WERI-Rb-1 (cell line): ENCODE measurements at regions not wholly inside any gene's neighbourhood (a gene's known extent, or its start where the extent isn't known, plus 50 kb on each side); places are given as distances from the start of the nearest gene placed in this dataset.

Experiments
- DNase-seq: peaks from one replicate; pipeline ENCODE4 v3.0.0-alpha.2; 2020
- H3K27ac ChIP-seq: fragments of 250-450 bp; sonication (Bioruptor Pico); 2 replicates; pipeline ENCODE4 v1.5.1; 2020; ENCODE audit warnings: mild to moderate bottlenecking, moderate library complexity
- H3K27me3 ChIP-seq: fragments of 250-450 bp; sonication (Bioruptor Pico); 2 replicates; pipeline ENCODE4 v1.5.1; 2021; ENCODE audit warnings: mild to moderate bottlenecking, low read depth, moderate library complexity; ENCODE audit not compliant: insufficient read depth, severe bottlenecking
- H3K36me3 ChIP-seq: fragments of 250-450 bp; sonication (Bioruptor Pico); 2 replicates; pipeline ENCODE4 v1.5.1; 2020; ENCODE audit warnings: mild to moderate bottlenecking, moderate library complexity
- H3K4me3 ChIP-seq: 2 replicates; pipeline ENCODE4 v1.5.1; 2011; ENCODE audit warnings: low read depth, mild to moderate bottlenecking, control low read depth, low read length
- H3K9me3 ChIP-seq: fragments of 250-450 bp; sonication (Bioruptor Pico); 2 replicates; pipeline ENCODE4 v1.5.1; 2021; ENCODE audit warnings: mild to moderate bottlenecking, moderate library complexity; ENCODE audit not compliant: severe bottlenecking
- TF ChIP-seq, protein P1 (sequence below): IDR thresholded peaks from 2 replicates; pipeline ENCODE4 v1.5.1; 2011; ENCODE audit warnings: low read depth, mild to moderate bottlenecking, control low read depth, inconsistent platforms, low read length

GRCh38 chr1:118258975-118259374, 73.9 kb upstream of the SPAG17 start:
- TF ChIP-seq, protein P1, sequence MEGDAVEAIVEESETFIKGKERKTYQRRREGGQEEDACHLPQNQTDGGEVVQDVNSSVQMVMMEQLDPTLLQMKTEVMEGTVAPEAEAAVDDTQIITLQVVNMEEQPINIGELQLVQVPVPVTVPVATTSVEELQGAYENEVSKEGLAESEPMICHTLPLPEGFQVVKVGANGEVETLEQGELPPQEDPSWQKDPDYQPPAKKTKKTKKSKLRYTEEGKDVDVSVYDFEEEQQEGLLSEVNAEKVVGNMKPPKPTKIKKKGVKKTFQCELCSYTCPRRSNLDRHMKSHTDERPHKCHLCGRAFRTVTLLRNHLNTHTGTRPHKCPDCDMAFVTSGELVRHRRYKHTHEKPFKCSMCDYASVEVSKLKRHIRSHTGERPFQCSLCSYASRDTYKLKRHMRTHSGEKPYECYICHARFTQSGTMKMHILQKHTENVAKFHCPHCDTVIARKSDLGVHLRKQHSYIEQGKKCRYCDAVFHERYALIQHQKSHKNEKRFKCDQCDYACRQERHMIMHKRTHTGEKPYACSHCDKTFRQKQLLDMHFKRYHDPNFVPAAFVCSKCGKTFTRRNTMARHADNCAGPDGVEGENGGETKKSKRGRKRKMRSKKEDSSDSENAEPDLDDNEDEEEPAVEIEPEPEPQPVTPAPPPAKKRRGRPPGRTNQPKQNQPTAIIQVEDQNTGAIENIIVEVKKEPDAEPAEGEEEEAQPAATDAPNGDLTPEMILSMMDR = no peak
- Histone ChIP-seq H3K27ac (no peak overlapping the region), H3K27me3 (no peaks in the 10 kb centered on the region), H3K9me3 (no peaks in the 10 kb centered on the region), H3K36me3 (no peaks in the 10 kb centered on the region), H3K4me3 (no peak overlapping the region)
- no peak for DNase-seq

DNA sequence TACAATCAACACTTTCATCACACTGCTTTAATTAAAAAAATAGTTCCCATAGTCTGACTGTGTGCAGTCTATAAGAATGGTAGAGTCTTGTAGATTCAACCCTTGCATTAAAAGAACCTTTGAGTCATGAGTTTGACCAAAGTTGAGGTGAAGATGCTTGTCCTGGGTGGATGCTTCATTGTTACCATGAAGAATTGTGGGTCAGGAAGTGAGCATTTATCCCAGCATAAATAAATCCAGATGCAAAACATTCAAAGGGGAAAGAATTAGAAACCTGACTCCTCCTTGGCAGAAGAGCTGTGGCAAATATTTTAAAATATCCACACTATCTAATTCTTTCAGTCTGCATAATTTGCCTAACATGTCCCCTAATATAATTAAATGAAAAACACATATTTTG, 72.9 kb upstream of the SPAG17 start:
- Histone ChIP-seq H3K9me3 (no peaks in the 10 kb centered on the region), H3K4me3 (no peak overlapping the region), H3K27me3 (no peaks in the 10 kb centered on the region), H3K36me3 (no peaks in the 10 kb centered on the region), H3K27ac (no peak overlapping the region)
- TF ChIP-seq, protein P1 = no peak
- no peak for DNase-seq

DNA sequence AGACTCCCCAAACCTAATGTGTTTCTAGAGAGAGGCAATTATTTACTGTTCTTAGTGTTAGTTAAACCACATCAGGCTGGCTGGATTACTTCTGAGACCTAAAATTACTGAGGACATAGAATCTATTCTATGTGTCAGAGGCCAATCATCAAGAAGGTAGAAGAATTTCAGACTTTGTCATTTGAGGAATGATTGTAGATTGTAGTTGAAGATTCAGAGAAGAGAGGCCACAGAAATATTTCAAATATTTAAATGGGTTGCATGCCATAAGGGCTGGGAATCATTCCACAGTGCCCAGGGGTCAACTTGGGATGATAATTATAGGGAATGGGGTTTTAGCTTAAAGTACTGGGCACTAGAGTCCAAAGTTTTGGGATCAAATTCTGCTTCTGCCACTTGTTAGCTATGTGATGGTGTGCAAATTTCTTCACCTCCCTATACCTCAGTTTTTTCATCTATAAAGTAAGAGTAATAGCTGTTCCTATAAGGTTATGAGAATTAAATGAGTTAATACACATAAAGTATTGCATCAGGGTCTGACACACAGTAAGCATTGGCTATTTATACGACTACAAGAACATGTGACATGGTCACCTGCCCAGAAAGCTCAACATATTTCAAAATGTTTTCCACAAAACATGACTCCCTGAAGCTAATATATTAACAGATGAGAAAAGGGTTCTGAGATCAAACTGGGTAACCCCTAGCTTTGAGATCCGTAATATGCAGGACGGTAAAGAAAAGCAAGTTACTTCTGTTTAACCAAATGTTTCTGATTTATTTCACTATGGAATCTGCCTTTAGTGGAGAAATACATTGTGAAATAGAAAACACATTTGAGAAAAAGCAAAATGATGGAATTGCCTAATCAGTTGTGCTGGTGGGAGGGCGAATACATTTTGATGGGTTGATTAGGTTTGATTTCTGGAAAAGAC, 69.7 kb upstream of the SPAG17 start:
- no peak overlapping the region for H3K27ac ChIP-seq
- no peaks in the 10 kb centered on the region for H3K36me3 ChIP-seq
- DNase-seq = no peak
- no peaks in the 10 kb centered on the region for H3K27me3 ChIP-seq
- no peaks in the 10 kb centered on the region for H3K9me3 ChIP-seq
- TF ChIP-seq, protein P1 = no peak
- no peak overlapping the region for H3K4me3 ChIP-seq

- Histone ChIP-seq H3K36me3 (no peaks in the 10 kb centered on the region), H3K27ac (no peak overlapping the region), H3K4me3 (no peak overlapping the region), H3K27me3 (no peaks in the 10 kb centered on the region), H3K9me3 (no peaks in the 10 kb centered on the region)
- TF ChIP-seq, protein P1 = no peak
- no peak for DNase-seq
Observed at GRCh38 chr1:118254001-118254400, 69.0 kb upstream of the SPAG17 start.

- peak; percentile 78 for DNase-seq
- Histone ChIP-seq H3K27me3 (no peaks in the 10 kb centered on the region), H3K9me3 (no peaks in the 10 kb centered on the region), H3K4me3 (no peak overlapping the region), H3K36me3 (no peaks in the 10 kb centered on the region), H3K27ac (no peak overlapping the region; the same call in 1 of the 2 replicates)
- TF ChIP-seq, protein P1 = no peak
Observed at GRCh38 chr1:118253053-118253915, 68.3 kb upstream of the SPAG17 start.
